ENCODE measurements at regions not wholly inside any gene's neighbourhood (a gene's known extent, or its start where the extent isn't known, plus 50 kb on each side); places are given as distances from the start of the nearest gene placed in this dataset.

DNA sequence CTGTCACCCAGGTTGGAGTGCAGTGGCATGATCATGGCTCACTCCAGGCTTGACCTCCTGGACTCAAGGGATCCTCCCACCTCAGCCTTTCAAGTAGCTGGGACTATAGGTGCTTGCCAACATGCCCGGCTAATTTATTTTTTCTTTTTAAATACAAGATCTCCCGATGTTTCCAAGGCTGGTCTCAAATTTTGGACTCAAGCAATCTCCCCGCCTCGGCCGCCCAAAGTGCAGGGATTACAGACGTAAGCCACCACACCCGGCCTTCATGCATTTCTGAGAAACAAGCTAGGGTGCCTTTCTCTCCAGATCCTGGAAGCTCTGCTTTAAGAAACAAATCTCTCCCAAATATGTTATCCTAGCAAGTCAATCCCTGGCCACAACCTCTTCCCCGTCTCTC lies 234.1 kb downstream of the FBXO15 start:
- no peak for DNase-seq

DNA sequence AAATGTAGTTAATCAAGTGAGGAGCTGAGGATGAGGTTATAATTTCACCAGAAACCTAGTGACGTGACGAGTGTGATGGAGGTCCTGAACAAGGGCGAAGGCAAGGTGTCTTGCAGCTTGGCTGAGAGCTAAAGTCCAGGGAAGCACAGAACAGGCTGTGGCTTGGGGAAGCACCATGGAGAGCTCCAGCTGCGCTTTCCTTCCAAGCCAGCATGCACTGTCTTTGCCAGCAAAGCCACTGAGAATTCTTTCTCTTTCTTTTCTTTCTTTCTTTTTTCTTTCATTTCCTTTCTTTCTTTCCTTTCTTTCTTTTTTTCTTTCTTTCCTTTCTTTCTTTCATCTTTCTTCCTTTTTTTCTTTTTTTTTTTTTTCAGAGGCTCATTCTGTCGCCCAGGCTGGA lies 239.3 kb downstream of the FBXO15 start:
- no peak for DNase-seq

DNA sequence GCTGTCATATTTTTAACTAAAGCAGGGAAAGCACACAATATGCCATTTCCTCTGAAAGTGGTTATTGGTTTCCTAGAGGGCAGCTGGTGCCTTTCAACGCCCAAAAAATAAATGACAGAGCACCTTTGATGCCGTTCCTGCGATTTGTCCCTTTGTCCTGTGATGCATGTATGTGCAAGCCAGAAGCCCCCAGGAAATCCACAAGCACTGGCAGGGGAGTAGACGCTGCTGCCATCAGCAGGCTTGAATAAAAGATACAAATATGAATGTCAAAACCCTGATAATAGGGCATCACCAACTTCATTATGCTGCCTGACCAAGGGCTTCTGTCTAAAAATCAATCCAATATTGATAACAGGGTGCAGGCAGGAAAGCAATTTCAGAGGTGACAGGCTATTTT lies 246.1 kb downstream of the FBXO15 start:
- DNase-seq: no peak

DNA sequence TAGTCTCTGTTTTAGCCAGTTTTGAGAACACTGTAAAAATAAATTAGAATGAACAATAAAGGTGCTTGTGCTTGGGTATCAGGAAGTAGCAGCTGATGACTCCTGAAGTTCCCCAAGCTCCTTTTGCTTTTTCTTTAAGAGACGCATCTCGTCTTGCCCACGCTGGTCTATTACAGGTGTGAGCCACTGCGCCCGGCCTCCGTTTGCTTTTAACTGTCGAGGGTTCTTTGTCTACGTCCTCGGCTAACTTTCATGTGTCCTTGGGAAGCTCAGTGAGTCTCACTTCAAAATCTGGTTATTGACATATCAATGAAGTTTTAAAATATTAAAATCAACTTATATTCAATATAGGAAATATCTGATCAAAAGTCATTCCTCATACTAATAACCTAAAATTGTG lies 246.5 kb downstream of the FBXO15 start:
- DNase-seq: no peak

DNA sequence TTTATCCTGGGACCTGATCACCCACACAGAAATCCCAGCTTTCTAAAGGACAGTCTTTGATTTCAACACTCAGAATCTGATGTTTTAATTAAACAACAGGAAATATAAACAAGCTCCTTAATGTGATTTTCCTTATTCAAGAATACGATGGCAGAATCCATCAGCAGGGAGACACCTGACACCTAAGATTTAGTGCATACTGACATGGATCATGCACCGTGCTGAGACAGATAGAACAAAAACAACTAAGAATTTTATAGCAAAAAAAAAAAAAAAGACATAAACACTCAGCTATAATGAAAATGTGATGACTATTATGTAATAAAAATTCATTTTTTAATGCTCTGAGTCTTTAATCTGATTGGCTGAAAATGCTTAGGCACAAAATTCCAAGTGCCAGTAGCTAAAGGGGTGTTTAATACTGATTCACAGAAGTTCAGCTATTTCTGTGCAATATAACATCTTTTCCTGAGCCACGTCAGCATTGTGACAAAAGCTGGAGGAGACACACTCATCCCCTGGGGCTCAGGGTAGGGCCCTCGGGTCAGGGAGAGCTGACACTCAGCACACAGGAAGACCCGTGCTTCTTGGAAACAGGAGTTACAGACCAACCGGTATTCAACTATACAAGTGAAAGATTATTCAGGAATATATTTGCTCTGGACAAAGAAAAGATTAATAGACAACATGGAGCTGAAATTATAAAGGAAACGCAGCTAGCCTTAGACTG lies 247.4 kb downstream of the FBXO15 start:
- no peak for DNase-seq

DNA sequence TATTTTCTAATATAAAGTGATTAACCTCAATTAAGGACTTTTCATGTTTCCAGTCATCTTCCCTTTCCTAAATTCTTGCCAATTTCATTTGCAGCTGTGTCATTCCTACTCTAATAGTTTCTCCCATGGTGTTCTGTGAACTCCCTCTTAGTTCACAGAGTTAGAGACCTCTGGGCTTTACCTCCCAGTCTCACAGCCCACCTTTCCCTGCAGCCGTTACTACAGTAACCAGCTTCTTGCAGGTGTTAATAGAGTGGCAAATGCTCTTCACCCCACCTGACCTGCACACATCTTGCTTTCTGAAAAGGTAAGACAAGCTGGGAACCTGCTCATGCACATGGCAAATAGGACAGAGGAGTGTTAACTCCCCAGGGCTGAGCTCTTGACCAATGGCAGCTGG lies 250.1 kb downstream of the FBXO15 start:
- no peak for DNase-seq

DNA sequence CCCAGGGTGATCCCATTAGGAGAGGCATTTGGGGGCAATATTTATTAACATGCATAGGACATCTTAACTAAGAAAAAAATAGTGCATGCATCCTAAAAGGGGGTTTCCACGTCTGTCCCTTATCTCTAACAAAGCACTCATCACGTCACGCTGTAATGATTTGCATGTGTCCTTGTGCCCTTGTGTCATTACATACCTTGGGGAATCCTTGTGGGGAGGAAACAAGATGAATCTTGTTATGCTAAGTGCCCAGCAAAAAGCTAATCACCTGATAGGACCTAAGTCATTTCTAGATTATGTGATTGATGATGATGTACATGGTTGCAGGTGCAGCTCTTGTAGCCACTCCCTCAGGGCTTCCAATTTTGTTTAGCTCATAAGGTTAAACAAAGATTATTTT lies 250.9 kb downstream of the FBXO15 start:
- DNase-seq: no peak

DNA sequence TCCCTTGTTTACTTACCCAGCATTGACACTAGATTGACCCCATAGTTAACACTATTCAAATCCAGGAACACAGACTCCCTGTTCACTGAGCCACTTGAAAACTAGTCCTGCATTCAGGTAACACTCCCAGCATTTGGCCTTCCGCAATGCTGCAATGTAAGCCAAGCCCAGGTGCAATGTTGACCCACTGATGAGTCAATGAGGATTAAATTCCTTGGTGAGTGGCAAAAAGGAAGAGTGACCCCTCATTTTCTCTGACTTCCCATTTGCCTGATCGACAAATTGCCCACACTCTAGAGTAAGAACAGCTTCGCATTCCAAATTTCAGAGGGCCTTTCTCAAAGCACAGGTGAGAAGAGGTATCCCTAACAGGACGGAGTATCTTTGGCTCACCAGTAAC lies 251.9 kb downstream of the FBXO15 start:
- no peak for DNase-seq

DNA sequence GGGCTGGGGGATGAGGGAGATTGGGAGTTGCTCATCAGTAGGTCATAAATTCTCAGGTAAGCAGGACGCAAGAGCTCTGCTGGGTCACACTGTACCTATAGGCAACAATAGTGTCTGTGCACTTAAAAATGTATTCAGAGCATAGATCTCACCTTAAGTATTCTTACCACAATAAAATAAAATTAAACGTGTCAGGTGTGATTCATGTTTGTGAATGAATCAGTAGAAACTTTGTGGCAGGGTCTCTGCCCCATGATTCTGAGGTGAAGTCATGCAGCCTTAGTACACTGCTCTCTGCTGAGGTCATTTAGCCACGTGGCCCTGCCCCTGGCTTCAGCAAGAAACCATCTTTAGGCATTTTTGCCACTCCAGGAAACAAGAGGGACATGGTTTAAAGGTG lies 253.8 kb downstream of the FBXO15 start:
- no peak for DNase-seq

DNA sequence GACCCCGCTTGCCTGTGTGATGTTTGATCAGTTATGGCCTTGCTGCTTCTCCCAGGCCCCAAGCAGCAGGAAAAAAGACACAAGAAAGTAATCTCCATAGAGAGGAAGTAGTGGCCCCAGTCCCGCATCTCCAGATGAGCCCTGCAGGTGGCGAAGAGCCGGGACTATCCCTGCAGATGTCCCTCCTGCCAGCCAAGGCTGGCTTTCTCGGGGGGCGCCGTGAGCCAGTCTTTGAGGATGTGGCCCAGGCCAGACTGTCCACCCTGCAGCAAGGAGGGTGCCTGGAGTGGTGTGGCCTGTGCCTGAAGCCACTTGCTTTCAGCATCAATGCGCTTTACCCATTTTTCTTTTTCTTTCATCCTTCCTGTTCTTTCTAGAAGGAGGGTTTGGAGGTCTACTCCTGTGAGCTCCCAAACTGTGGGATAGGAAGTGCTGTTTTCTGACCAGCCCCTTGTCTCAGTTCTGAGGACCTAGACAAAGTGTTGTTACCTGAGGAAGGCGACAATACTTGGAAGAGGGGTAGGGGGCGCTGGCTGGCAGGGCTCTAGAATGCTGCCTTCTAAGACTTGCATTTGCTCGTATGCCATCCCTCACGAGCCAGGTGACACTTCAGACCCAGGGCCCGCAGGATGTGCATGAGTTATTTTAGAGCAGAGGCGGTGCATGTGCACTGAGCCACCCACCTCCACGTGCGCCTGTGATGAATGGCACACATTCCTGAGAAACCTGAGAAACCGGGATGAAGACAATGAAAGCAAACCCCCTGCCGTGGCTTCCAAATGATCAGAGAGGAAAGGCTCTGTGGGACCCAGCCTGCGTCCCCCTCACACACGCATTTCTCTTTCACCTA lies 255.8 kb downstream of the FBXO15 start:
- no peak for DNase-seq

DNA sequence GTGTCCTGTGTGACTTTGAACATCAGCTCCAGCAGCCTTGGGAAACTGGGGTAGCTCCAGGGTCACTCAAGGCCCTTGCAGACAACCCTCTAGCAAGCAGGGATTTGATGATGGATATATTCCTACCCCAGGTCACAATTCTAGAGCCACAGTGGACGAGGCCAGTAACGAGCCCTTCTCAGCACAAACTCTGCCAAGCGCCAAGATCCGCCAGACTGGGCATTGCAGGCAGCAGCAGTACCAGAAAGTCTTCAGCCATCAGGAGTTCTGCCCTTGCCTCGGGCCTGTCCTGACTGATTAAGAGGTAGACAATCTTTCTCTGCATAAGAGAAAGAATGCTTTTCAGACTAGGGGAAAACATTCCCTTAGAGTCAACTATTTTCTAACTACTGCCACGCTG lies 259.1 kb downstream of the FBXO15 start:
- no peak for DNase-seq

DNA sequence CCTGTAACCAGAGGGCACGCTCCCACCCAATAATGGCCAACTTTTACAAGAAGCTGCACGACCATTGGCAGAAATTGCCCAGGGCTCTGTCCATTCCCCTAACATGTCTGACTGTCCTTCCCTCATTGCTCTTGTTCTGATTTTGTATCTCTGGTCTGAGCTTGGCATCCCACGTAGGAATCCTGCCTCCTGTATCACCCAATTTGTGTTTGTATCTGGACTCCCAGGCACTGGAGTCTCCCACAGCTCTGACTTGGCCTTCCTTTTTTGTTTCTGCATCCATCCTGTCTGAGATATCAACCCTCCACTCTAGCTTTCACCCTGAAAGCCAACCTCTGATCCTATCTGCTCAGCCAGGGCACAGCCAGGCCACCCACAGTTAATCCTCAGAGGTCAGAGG lies 259.8 kb downstream of the FBXO15 start:
- no peak for DNase-seq

DNA sequence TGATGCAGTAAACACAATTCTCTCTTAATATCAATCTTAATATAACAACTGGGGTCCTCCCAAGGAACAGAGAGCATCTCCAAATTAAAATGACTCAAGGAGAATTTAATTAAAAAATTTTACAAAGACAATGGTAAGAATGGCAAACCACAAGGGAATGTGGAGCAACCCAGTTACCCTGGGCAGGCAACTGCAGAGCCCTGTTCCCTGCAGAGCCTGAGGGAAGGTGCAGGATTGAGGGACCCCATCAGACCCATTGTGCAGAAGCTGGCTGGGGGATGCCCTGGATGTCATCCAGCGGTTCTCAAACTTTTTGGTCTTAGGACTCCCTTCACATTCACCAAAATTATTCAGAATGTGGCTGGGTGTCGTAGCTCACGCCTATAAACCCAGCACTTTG lies 262.8 kb downstream of the FBXO15 start:
- DNase-seq: no peak

DNA sequence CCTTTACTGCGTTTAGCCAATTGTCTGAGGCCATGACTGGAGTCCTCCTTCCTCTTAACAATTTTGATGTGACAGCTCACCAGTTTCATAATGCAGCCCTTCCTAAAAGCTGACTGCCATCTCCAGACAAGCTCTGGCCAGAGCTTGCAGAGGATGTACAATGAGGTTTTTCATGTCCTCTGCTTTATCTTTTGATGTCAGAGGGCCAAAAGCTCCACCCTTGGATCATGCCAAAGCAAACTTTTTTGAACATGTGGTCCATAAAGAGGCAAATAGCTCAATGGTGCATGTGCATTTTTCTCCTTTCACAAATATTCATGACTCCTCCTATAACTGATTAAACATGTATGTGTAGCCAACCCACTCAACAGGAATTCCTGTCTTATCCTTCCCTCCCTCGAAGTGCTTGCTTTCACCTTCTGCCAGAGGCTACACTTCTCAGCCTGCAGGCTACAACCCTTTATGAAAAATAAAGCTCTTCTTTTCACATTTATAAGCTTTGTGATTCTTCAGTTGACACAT lies 266.2 kb downstream of the FBXO15 start:
- DNase-seq: no peak

DNA sequence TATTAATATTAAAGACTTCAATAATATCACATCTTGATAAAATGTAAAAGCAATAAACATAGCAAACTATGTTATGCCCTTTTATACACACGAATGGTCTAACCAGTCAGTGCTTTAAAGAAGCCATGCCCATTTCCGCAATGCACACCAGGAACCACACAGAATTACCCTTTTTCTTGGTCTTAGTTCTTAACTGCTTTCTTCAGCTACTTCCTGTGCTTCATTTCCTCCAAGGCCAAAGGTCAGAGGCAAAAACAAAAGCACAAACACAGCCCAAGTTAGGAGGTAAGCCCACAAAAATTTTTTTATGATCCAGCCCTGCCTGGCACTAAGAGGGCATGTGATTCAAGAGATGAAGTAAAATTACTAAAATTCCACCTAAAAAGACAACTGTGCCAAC lies 267.2 kb downstream of the FBXO15 start:
- no peak for DNase-seq

DNA sequence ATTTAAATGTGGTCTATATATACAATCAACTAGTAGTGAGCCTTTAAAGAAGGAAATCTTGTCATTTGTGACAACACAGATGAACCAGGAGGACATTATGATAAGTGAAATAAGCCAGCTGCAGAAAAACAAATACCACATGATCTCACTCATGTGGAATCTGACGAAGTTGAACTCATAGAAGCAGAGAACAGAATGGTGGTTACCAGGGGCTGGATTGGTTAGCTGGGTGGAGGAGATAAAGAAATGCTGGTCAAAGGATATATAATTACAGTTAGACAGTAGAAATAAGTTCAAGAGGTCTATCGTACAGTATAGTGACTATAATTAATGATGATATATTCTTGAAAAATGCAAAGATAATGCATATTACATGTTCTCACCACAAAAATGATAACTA lies 267.9 kb downstream of the FBXO15 start:
- DNase-seq: no peak

DNA sequence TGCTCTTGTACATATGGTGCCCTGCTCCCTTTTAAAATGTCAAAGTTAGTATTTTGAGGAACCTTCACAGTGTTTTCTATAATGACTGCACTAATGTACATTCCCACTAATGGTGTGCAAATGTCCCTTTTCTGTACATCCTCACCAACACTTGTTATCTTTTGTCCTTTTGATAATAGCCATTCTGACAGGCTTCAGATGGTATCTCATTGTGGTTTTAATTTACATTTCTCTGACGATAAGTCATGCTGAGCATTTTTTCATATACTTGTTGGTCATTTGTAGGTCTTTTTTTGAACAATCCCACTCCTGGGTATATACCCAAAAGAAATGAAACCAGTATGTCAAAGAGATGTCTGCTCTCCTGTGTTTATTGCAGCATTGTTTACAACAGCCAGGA lies 268.3 kb downstream of the FBXO15 start:
- DNase-seq: no peak

DNA sequence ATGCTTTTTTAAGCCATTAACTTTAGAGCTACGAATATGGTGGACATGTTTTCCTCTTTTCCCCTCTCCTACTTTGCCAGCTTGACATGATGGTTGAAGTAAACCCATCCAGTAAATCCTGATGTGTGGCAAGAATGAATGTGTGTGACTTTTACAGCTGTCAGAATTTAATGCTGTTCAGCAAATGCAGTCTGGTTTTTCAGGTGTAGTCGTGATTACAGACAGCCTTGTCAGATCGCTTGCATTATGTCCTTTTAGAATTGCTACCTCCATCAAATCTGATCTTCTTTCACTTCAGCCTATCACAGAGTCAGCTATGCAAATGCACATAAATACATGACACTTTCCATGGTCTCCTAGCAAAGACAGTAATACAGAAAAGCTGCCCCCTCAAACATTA lies 278.5 kb downstream of the FBXO15 start:
- DNase-seq: no peak

DNA sequence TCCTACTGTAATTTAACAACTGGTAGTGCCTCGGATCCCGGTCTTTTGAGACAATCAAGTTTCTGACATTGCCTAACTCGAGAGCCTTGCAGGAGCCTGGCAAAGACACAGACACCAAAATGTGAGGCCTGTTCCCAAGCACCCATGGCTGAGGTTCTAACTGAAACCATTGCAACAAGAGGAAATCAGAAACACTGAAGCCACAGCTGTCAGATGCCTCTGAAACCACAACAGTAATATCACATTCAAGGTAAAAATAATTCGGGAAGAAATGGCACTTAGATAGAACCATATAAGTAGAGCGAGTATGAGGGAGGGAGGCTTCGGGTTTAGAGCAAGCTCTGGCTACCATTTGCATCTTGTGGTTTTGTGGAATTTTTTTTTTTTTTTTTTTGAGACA lies 285.9 kb downstream of the FBXO15 start:
- no peak for DNase-seq

DNA sequence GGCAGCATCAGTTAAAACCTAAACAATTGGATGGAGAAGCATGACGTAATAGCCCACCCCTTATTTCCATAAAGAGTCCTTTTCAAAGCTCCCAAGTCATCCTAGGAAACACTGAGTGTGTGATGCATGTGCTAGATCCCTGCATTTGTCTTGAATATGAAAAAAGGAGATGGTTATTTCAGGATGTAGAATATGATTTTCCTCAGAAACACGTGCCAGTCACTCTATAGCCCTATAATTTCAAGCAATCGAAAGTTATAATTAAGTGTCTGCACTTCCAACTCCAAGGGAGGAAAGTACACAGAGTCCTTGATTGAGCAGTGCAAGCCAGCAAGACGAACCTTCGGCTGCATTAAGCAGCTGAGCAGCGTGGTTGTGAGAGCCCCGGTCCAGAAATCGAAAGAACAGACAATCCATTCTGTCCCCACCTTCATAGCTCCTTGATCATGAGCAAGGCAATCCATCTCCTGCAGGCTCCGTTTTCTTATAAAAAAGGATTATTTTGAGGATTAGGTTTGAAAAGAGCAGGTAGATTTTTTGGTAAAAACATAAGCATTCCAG lies 287.7 kb downstream of the FBXO15 start:
- DNase-seq: no peak

DNA sequence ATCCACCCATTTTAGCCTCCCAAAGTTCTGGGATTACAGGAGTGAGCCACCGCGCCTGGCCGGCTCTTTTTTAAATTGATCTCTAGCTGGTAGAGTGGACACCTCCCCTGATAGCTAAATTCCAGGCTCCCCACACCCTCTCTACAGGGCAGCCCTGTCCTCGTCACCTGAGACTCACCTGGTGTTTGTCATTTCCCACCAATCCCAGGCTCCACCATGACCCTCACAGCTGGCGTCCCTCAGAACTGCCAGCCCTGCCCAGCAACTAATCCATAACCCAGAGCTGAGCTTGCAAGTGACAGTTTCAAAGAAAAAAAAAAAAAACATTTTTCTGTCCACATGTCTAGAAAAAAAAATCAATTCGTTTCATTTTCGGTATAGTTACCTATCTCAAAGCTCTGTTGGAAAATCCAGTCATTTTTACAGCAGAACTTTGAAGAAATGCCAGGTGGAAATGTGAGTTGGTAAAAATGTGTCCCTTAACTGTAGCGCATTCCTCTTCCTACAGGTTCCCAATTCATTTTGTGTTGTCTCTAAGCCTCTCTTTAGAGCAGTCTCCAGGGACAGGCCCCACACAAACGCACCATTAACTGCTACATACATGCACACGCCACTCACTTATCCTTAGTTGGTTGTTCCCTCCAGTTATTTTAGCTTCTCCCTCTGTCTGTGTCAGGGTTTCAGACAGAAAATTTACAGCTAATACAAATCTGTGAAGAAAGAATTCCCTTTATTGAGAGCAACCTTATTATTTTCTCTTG lies 294.7 kb downstream of the FBXO15 start:
- DNase-seq: no peak

DNA sequence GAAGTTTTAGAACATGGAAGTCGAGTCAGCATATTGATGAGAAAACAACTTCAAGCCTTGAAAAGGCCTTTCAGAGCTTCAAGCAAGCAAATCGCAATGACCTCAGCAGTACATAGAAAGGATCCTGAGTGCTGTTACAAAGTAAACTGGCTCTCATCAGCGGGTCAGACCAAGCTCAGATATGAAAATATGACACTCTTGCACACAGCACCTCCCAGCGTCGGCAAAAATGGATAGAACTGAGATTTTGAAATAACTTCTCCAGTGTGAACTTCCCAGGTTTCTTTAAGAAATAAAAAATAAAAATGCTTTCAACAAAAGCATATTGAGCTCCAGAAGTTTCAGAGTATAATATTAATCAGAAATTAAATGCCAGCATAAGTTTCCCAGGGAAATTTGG lies 296.9 kb downstream of the FBXO15 start:
- no peak for DNase-seq

DNA sequence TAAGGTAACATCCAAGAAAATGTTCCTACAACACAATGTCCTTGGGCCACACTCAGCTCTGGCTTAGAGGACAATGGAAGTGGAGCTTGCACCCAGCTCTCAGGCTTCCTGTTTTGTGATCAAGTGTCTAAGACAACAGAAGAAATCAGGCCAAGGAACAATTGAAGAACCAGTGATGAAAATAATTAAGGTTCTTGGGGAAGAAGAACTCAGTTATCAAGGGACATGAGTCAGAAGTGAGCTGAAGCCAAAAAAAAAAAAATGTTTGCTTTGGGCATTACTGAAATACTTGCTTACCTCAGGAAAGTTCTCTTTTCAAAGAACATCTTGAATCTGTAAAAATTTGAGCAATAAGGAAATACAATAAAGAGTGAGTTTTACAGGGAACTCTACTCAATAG lies 299.0 kb downstream of the FBXO15 start:
- no peak for DNase-seq

Measured in NCI-H2171 (cell line).